ENCODE measurements at regions not wholly inside any gene's neighbourhood (a gene's known extent, or its start where the extent isn't known, plus 50 kb on each side); places are given as distances from the start of the nearest gene placed in this dataset.

DNA sequence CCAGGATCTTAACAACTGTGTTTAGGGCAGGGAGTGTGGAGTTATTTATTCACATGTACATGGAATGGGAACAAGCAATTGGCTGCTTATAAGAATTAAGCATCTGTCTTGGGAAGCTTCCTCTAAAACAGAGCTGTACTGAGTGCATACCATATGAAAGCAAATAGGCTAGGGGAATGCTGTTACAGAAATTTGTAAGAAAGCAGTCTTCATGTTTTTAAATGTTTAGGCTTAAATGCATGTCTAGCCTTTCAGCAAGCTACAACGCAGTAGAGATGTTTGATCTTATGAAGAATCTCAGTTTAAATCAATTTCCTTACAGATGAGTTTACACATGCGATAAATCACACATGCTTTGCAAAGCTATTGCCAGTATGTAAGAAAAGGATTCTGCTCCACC lies 123.1 kb upstream of the MID1 start:
- CTCF ChIA-PET = no interaction called here
- H3K27me3 ChIP-seq (ENCODE audit: control insufficient read depth, insufficient read depth, low read length) = no peaks in the 10 kb centered on the region
- TF ChIP-seq, protein P1, sequence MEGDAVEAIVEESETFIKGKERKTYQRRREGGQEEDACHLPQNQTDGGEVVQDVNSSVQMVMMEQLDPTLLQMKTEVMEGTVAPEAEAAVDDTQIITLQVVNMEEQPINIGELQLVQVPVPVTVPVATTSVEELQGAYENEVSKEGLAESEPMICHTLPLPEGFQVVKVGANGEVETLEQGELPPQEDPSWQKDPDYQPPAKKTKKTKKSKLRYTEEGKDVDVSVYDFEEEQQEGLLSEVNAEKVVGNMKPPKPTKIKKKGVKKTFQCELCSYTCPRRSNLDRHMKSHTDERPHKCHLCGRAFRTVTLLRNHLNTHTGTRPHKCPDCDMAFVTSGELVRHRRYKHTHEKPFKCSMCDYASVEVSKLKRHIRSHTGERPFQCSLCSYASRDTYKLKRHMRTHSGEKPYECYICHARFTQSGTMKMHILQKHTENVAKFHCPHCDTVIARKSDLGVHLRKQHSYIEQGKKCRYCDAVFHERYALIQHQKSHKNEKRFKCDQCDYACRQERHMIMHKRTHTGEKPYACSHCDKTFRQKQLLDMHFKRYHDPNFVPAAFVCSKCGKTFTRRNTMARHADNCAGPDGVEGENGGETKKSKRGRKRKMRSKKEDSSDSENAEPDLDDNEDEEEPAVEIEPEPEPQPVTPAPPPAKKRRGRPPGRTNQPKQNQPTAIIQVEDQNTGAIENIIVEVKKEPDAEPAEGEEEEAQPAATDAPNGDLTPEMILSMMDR (IDR thresholded peaks at IDR 0.05; ENCODE audit: insufficient read depth, low read depth, low read length) = no peak
- no peak for DNase-seq (ENCODE audit: low read depth)
- POLR2A ChIA-PET = no interaction called here
- no peak overlapping the region for H3K4me3 ChIP-seq (ENCODE audit: low read depth, low read length)
- no peaks in the 10 kb centered on the region for H3K36me3 ChIP-seq (ENCODE audit: control insufficient read depth, insufficient read depth, low read length)

DNA sequence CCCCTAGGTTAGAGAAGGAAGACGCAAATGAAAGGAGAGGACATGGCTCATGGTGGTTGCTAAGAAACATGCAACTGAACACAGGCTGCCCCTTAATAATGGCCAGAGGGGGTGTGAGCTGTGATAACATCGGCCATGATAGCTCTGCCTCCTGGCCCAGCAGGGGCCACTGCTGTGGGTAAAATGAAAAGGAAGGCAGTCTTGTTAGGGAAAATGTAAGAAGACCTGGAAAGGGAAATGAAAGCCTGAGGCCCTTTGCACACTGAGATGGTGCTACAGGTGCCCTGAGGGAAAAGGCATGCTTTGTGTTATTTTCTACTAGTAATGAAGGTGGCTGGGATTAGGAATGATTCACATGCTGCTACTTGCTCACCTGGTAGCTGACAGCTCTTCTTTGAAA lies 123.6 kb upstream of the MID1 start:
- Histone ChIP-seq H3K36me3 (ENCODE audit: control insufficient read depth, insufficient read depth, low read length) (no peaks in the 10 kb centered on the region), H3K4me3 (ENCODE audit: low read depth, low read length) (no peak overlapping the region), H3K27me3 (ENCODE audit: control insufficient read depth, insufficient read depth, low read length) (no peaks in the 10 kb centered on the region)
- no peak for DNase-seq (ENCODE audit: low read depth)
- ChIA-PET CTCF (no interaction called here), POLR2A (no interaction called here)
- TF ChIP-seq, protein P1 (IDR thresholded peaks at IDR 0.05; ENCODE audit: insufficient read depth, low read depth, low read length) = no peak

- TF ChIP-seq, protein P1 (IDR thresholded peaks at IDR 0.05; ENCODE audit: insufficient read depth, low read depth, low read length) = no peak
- ChIA-PET CTCF (no interaction called here), POLR2A (no interaction called here)
- Histone ChIP-seq H3K27me3 (ENCODE audit: control insufficient read depth, insufficient read depth, low read length) (no peaks in the 10 kb centered on the region), H3K36me3 (ENCODE audit: control insufficient read depth, insufficient read depth, low read length) (no peaks in the 10 kb centered on the region), H3K4me3 (ENCODE audit: low read depth, low read length) (no peak overlapping the region)
- DNase-seq (ENCODE audit: low read depth) = no peak
Measured at GRCh38 chrX:10747975-10748374, 127.6 kb upstream of the MID1 start.

DNA sequence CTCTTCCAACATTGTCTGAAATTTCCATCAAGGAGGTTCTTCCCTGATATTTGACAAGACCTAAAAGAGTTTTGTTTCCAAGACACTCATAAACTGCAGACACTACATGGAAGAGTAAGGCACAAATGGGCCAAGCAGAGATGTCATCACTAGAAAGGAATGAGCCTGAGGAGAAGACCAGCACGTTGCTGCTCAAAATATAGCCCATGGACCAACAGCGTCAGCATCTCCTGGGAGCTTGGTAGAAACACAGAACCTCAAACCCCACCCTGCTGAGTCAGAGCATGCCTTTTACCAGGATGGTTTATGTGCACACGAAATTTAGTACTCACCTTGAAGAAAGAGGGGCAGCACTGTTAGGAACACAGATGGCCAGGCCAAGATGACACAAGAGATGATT lies 128.7 kb upstream of the MID1 start:
- CTCF ChIA-PET = interaction anchor here (0.6 kb wide), 1 partner anchor 20 kb away, joined by 3 read pairs; no protein-coding TSS in a partner anchor
- POLR2A ChIA-PET = no interaction called here
- no peak for DNase-seq (ENCODE audit: low read depth)
- no peak overlapping the region for H3K4me3 ChIP-seq (ENCODE audit: low read depth, low read length)
- TF ChIP-seq, protein P1 (IDR thresholded peaks at IDR 0.05; ENCODE audit: insufficient read depth, low read depth, low read length) = no peak
- no peaks in the 10 kb centered on the region for H3K27me3 ChIP-seq (ENCODE audit: control insufficient read depth, insufficient read depth, low read length)
- H3K36me3 ChIP-seq (ENCODE audit: control insufficient read depth, insufficient read depth, low read length) = no peaks in the 10 kb centered on the region

DNA sequence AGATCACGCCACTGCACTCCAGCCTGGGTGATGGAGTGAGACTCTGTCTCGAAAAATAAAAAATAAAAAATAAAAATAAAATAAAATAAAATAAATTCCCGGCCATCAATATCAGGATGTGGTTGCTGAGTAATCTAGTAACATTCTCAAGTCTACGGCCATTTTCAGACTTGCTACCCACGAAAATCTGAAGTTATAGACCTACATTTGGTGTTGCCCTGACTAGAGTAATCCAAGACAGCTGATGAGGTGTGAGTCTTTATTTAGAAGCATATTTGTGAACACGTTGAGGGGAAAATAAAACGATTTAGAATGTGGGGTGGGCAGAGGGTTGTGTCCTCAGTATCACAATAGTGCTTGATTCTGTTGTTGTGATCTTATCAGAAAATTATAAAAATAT lies 130.2 kb upstream of the MID1 start:
- ChIA-PET CTCF (no interaction called here), POLR2A (no interaction called here)
- no peaks in the 10 kb centered on the region for H3K36me3 ChIP-seq (ENCODE audit: control insufficient read depth, insufficient read depth, low read length)
- TF ChIP-seq, protein P1 (IDR thresholded peaks at IDR 0.05; ENCODE audit: insufficient read depth, low read depth, low read length) = no peak
- no peak for DNase-seq (ENCODE audit: low read depth)
- H3K27me3 ChIP-seq (ENCODE audit: control insufficient read depth, insufficient read depth, low read length) = no peaks in the 10 kb centered on the region
- H3K4me3 ChIP-seq (ENCODE audit: low read depth, low read length) = no peak overlapping the region
